GM18505 (cell line): ENCODE measurements at regions not wholly inside any gene's neighbourhood (a gene's known extent, or its start where the extent isn't known, plus 50 kb on each side); places are given as distances from the start of the nearest gene placed in this dataset.
"Not testable (repeated sequence)": the region's sequence is repeated elsewhere in the genome, so short reads cannot be mapped to it uniquely, and the experiment has no call there.

Experiments used
- ATAC-seq: cut with Tn5 transposase; IDR thresholded peaks from one replicate; pipeline ENCODE4 v1.9.1; 2021; ENCODE audit not compliant: unreplicated experiment
- POLR2A ChIP-seq: IDR thresholded peaks from 4 replicates; pipeline ENCODE4 v1.6.1; 2011; ENCODE audit warnings: borderline replicate concordance; ENCODE audit not compliant: insufficient read depth, insufficient read length; ENCODE audit errors: extremely low read depth

DNA sequence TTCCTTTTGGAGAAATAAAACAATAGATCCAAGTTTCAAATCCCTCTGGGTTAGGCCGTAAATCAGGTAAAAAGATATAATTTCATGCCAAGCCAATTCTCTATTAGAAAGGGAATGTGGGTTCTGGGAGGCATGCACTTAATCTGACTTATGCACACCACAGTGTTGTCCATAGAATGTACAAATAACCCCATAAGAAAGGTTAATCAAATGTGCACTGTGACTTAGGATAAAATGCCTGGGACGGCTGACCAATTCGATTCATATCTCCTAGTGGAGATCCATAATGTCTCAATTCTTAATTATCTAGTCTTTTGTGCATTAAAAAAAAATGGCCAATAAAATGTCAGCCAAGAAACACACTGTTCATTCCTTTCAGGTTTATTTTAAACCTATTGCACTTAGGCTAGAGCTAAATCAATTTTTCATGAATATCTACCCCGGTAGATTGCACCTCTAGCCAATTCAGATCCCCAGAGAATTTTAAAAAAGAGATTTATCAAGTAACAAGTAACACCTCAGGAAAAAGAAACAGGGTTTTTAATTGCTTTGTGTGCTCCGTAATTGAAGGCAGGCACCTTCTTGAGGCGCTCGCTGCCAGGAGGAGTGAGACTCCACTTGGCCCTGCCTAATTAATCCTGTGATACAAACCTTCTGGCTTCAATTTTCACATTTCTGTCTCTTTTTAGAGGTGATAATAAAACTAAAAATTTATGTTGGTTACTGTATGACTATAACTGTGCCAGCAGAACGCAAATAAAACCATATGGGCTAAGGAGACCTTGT, 265.1 kb downstream of the ETV1 start:
- no peak for TF ChIP-seq POLR2A
- ATAC-seq = no peak

- no peak for TF ChIP-seq POLR2A
- no peak for ATAC-seq
These were observed 264.4 kb downstream of the ETV1 start for GRCh38 chr7:13724977-13725566.

GRCh38 chr7:13725591-13725990, 263.9 kb downstream of the ETV1 start:
- no peak for TF ChIP-seq POLR2A
- ATAC-seq = no peak

DNA sequence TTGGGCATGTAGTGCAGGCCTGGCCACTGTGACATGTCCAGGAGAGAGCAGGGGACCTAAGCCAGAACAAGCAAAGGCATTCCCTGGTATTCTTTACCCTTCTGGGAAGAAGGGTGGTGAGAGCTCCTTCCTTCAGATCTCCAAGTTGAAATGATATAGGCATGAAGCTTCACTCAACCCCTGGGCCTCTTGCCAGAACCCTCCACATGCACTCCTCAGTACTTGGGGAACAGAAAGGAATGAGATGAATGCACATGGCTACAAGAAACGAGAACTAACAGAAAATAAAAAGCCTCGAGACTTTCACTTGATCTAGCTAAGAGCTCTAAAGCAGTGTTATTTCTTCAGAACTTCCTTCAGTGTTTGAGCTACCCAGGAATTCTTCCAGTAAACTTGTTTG, 262.2 kb downstream of the ETV1 start:
- no peak for ATAC-seq
- no peak for TF ChIP-seq POLR2A

DNA sequence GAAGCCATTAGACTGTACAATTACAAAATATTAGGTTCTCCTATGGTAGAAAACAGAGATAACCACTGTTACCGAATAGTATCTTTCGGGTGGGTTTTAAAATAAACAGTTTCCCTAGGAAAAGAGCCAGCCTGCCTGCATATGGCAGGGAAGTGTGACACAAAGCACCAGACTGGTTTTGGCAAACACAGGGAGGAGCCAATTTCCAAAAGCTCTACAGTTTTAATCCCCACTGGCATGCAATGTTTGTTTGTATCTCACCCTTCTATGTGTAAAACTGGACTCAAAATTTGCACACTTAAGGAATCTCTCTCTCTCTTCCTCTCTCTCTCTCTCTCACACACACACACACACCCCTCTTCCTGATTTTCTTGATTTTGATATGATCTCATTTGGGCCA, 261.7 kb downstream of the ETV1 start:
- TF ChIP-seq POLR2A = no peak
- no peak for ATAC-seq

DNA sequence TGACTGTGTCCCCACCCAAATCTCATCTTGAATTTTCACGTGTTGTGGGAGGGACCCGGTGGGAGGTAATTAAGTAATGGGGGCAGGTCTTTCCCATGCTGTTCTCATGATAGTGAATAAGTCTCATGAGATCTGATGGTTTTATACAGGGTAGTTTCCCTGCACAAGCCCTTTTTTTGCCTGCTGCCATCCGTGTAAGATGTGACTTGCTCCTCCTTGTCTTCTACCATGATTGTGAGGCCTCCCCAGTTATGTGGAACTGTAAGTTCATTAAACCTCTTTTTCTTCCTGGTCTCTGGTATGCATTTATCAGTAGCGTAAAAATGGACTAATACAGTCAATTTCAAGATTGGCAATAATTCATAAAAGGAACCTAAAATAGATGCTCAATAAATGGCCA, 261.0 kb downstream of the ETV1 start:
- not testable (repeated sequence) for ATAC-seq

GRCh38 chr7:13731643-13732042, 257.8 kb downstream of the ETV1 start:
- ATAC-seq = no peak
- no peak for TF ChIP-seq POLR2A

DNA sequence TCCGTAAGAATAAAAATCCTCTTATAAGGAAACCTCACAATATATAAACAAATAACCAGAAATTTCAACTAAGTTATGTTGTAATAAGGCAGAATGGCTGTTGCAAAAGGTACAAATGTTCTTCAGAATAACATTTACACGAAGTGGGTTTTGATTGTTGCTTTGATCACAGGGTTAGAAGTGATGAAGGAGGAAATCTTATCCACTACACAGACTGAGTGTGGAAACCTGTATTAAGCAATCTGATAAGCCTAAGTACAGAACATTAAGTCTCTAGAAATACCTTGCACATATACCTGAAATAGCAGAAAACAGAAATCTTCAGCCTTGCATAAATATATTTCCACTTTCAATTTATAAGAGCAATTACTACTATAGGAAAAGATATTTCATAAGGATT, 251.9 kb downstream of the ETV1 start:
- ATAC-seq = no peak
- TF ChIP-seq POLR2A = no peak

DNA sequence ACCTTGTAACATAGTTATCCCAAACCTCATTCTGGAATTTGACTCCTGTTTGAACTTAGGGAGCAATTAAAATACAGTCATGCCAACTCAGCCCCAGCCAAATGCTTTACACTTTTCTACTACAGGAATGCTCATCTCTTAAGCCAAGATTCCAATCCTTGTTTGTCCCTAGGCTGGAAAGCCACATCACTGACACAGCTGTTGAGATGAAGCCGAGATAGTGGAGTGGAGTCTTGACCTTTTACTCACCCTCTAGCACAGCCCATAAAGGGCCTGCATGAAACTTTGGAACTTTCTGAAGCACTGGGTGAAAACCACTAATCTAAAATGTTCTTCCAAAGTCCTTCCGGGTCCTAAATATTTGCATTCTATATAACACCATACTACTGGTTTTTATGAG, 247.3 kb downstream of the ETV1 start:
- no peak for TF ChIP-seq POLR2A
- ATAC-seq = no peak

DNA sequence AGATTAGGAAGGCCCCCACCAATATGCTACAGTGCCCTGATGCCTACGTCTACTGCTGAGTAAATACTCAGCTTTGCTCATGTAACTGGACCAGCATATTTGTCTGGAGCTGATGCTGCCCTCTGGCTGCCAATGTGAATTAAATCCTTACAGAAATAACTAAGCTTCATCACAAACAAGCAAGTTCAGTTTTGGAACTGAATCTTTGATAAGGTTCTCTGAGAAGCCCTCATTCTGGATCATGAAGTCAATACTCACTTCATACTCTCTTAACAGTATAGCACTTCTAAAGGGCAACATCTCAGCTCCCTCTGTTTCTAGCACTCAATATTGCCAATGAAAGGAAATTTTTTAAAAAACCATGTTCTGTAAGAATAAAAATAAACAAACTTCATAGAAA, 246.7 kb downstream of the ETV1 start:
- no peak for ATAC-seq

DNA sequence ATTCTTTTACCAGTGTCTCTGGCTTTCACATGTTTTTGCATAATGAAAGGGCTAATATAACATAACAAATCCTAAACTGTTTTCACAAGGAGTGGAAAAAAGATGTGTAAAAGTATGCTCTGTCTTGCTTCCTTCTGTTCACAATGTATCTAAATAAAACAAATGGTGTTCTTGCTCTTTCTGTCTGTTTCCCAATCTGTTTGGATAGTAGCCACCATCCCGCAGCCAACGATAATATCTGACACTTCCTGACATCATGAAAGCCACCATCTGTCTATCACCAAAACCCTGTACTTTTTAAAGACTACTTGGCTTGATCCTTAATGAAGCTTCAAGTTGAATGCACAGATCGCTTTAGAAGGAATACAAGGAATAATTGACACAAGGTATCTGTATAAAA, 246.2 kb downstream of the ETV1 start:
- TF ChIP-seq POLR2A = no peak
- ATAC-seq = no peak

More for the DNA sequence above, 246.7 kb downstream of the ETV1 start:
- TF ChIP-seq POLR2A = no peak

DNA sequence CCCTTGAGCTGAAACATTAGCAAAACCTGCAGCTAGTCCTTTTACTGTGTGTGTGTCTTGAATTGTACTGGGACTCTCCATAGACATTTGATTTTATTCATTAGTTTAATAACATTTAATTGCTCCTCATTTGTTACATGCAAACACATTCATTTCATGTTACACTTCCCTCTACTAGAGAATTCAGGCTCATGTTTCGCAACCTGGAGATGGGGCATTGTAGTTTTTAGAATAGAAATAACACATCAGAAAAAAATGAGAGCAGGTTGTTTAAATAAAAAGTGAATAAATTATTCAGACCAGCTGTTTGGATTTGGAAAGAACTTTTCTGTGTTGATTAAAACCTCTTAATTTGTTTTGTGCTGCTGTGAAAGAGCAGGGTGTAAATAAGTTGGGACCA, 243.9 kb downstream of the ETV1 start:
- no peak for TF ChIP-seq POLR2A

GRCh38 chr7:13748998-13749397, 240.5 kb downstream of the ETV1 start:
- no peak for TF ChIP-seq POLR2A
- ATAC-seq = no peak

More for the DNA sequence above, 243.9 kb downstream of the ETV1 start:
- ATAC-seq = no peak

GRCh38 chr7:13749636-13750035, 239.8 kb downstream of the ETV1 start:
- TF ChIP-seq POLR2A = no peak
- ATAC-seq = no peak
